OCI-LY7 (cell line): ENCODE measurements at regions not wholly inside any gene's neighbourhood (a gene's known extent, or its start where the extent isn't known, plus 50 kb on each side); places are given as distances from the start of the nearest gene placed in this dataset.

Experiments used
- BruUV-seq: library from RNA; stranded (reverse); fragments of 400-500 nt; replicated peaks from 2 replicates; lab custom pipeline; 2021; lab: Mats Ljungman, UMichigan
- CTCF ChIA-PET: fragments of 300-600 bp; sonication (Branson Sonifier 250); formaldehyde crosslinking; loops from one replicate; lab custom pipeline; 2022; ENCODE audit warnings: antibody characterized with exemption; ENCODE audit not compliant: unreplicated experiment; lab: Charles Lee
- POLR2A ChIA-PET: fragments of 300-600 bp; sonication (Branson Sonifier 250); formaldehyde crosslinking; loops from one replicate; lab custom pipeline; 2022; ENCODE audit warnings: antibody characterized with exemption; lab: Charles Lee
- DNase-seq: peaks from one replicate; pipeline ENCODE4 v3.0.0-alpha.2; 2015; ENCODE audit warnings: low spot score
- H2AFZ ChIP-seq: fragments of 200-600 bp; sonication (generic), shearing (Covaris generic); 2 replicates; pipeline ENCODE4 v1.6.1; 2014; ENCODE audit warnings: mild to moderate bottlenecking, antibody characterized with exemption, low read length, moderate library complexity
- H3K27ac ChIP-seq: fragments of 200-600 bp; sonication (generic); 2 replicates; pipeline ENCODE4 v1.5.1; 2014; ENCODE audit warnings: mixed run types, low read depth, mild to moderate bottlenecking, moderate library complexity, low read length, inconsistent platforms; ENCODE audit not compliant: poor library complexity, severe bottlenecking
- H3K36me3 ChIP-seq: fragments of 200-600 bp; sonication (generic); 2 replicates; pipeline ENCODE4 v1.6.1; 2014; ENCODE audit warnings: mild to moderate bottlenecking, antibody characterized with exemption, low read length, moderate library complexity, mixed read lengths; ENCODE audit not compliant: insufficient read depth
- H3K4me1 ChIP-seq: fragments of 200-600 bp; sonication (generic); 2 replicates; pipeline ENCODE4 v1.5.1; 2014; ENCODE audit warnings: mild to moderate bottlenecking, low read length; ENCODE audit not compliant: insufficient read depth, poor library complexity, severe bottlenecking
- H3K4me2 ChIP-seq: fragments of 200-600 bp; sonication (generic); 2 replicates; pipeline ENCODE4 v1.6.1; 2014; ENCODE audit warnings: mild to moderate bottlenecking, low read length
- H3K4me3 ChIP-seq: fragments of 200-600 bp; sonication (generic); 2 replicates; pipeline ENCODE4 v1.5.1; 2014; ENCODE audit warnings: mild to moderate bottlenecking, low read depth, low read length; ENCODE audit not compliant: poor library complexity, severe bottlenecking
- H3K79me2 ChIP-seq: fragments of 200-600 bp; sonication (generic); 2 replicates; pipeline ENCODE4 v1.6.1; 2016; ENCODE audit warnings: low read depth, mild to moderate bottlenecking, low read length, moderate library complexity, mixed read lengths; ENCODE audit not compliant: insufficient read depth
- H3K9me2 ChIP-seq: fragments of 200-600 bp; sonication (generic); 2 replicates; pipeline ENCODE4 v1.6.1; 2016; ENCODE audit warnings: mild to moderate bottlenecking, low read length, mixed read lengths; ENCODE audit not compliant: insufficient read depth
- H3K9me3 ChIP-seq: fragments of 200-600 bp; sonication (generic); 2 replicates; pipeline ENCODE4 v1.6.1; 2014; ENCODE audit warnings: mild to moderate bottlenecking, mixed run types, low read length, mixed read lengths
- H4K20me1 ChIP-seq: fragments of 200-600 bp; sonication (generic); 2 replicates; pipeline ENCODE4 v1.6.1; 2014; ENCODE audit warnings: mild to moderate bottlenecking, antibody characterized with exemption, low read length, moderate library complexity, mixed read lengths; ENCODE audit not compliant: insufficient read depth
- CTCF ChIP-seq: fragments of 200-600 bp; sonication (generic); conservative IDR thresholded peaks from 2 replicates; pipeline ENCODE4 v1.5.1; 2014; ENCODE audit warnings: mild to moderate bottlenecking, antibody characterized with exemption, low read length, moderate library complexity, mixed read lengths
- EZH2phosphoT487 ChIP-seq: fragments of 200-600 bp; sonication (generic); IDR thresholded peaks from 2 replicates; pipeline ENCODE4 v1.6.1; 2018; ENCODE audit warnings: low read depth, borderline replicate concordance, mild to moderate bottlenecking, mixed run types, antibody characterized with exemption, low read length, moderate library complexity, mixed read lengths
- intact Hi-C: fragments of 100-400 bp; cut with micrococcal nuclease; formaldehyde crosslinking; loops from one replicate; pipeline ENCODE4 v1.10.0; 2022; ENCODE audit not compliant: unreplicated experiment

- H3K36me3 ChIP-seq, result no peaks in the 10 kb centered on the region
- H3K4me3 ChIP-seq, result no peak overlapping the region
- H3K9me3 ChIP-seq, result no peaks in the 10 kb centered on the region
- no peak for TF ChIP-seq EZH2phosphoT487
- TF ChIP-seq CTCF, result no peak
- no TSS peak for BruUV-seq
- no peak overlapping the region for H3K4me2 ChIP-seq
- ChIA-PET POLR2A (no interaction called here), CTCF (no interaction called here)
- H4K20me1 ChIP-seq, result no peaks in the 10 kb centered on the region
- intact Hi-C loops, result no loop called here
- no peaks in the 10 kb centered on the region for H3K9me2 ChIP-seq
- no peak overlapping the region for H2AFZ ChIP-seq
- DNase-seq, result no peak
- no peak overlapping the region for H3K27ac ChIP-seq
- no peaks in the 10 kb centered on the region for H3K79me2 ChIP-seq
- no peaks in the 10 kb centered on the region for H3K4me1 ChIP-seq
These were observed 129.2 kb upstream of the WNT4 start for GRCh38 chr1:22271847-22272801.

GRCh38 chr1:22273686-22274681 is 131.1 kb upstream of the WNT4 start:
- Histone ChIP-seq H4K20me1 (no peaks in the 10 kb centered on the region), H3K9me2 (no peaks in the 10 kb centered on the region), H3K79me2 (no peaks in the 10 kb centered on the region), H3K4me1 (no peaks in the 10 kb centered on the region), H3K4me3 (no peak overlapping the region), H3K4me2 (no peak overlapping the region), H3K36me3 (no peaks in the 10 kb centered on the region), H3K9me3 (no peaks in the 10 kb centered on the region), H2AFZ (no peak overlapping the region), H3K27ac (no peak overlapping the region)
- CTCF ChIA-PET, result no interaction called here
- TF ChIP-seq CTCF, result no peak
- no peak for TF ChIP-seq EZH2phosphoT487
- POLR2A ChIA-PET, result no interaction called here
- no peak for DNase-seq
- BruUV-seq, result no TSS peak
- intact Hi-C loops, result no loop called here
